HepG2 (cell line): ENCODE measurements at regions not wholly inside any gene's neighbourhood (a gene's known extent, or its start where the extent isn't known, plus 50 kb on each side); places are given as distances from the start of the nearest gene placed in this dataset.

ENCODE experiments used
- ATAC-seq: fragments of 200-7000 bp; cut with Tn5 transposase; 3 replicates; pipeline ENCODE4 v1.9.1; 2020; ENCODE audit warnings: mild to moderate bottlenecking, moderate library complexity
- BruUV-seq: library from RNA; stranded (reverse); fragments of 400-500 nt; replicated peaks from 2 replicates; lab custom pipeline; 2021; lab: Mats Ljungman, UMichigan
- CTCF ChIA-PET: fragments of 300-600 bp; formaldehyde crosslinking; extraction: SDS; loops from one replicate; lab custom pipeline; 2021; ENCODE audit warnings: low total read pairs, inconsistent platforms, low intra/inter-chr PET ratio; lab: Yijun Ruan, JAX
- POLR2A ChIA-PET: fragments of 350-600 bp; sonication (Branson Sonifier 250); formaldehyde crosslinking; loops from one replicate; lab custom pipeline; 2020; ENCODE audit warnings: antibody characterized with exemption, inconsistent platforms; lab: Yijun Ruan, JAX
- DNase-seq: peaks from one replicate; pipeline ENCODE4 v3.0.0-alpha.2; 2015; ENCODE audit warnings: low spot score
- FAIRE-seq: peaks from 3 replicates; lab custom pipeline; 2011; peaks lifted over from hg19 to GRCh38; lab: Jason Lieb, UNC
- H2AFZ ChIP-seq: one replicate; pipeline ENCODE4 v1.6.1; 2011; ENCODE audit warnings: low read length, inconsistent platforms
- H3K27ac ChIP-seq: fragments of 300-600 bp; 3 replicates; pipeline ENCODE4 v1.8.0; 2011; ENCODE audit warnings: mixed run types, mild to moderate bottlenecking, mixed read lengths, low read length, inconsistent platforms; ENCODE audit not compliant: insufficient read depth; ENCODE audit errors: extremely low read length
- H3K27me3 ChIP-seq, 2 experiments: fragments of 200-600 bp in 1 of 2; 2 replicates in 1 of 2; 3 replicates in 1 of 2; pipeline versions ENCODE4 v1.6.0 to v1.8.0; 2011; ENCODE audit warnings: low read length in 2 of 2, mild to moderate bottlenecking in 2 of 2, moderate library complexity in 2 of 2, inconsistent platforms in 1 of 2; ENCODE audit not compliant: insufficient read depth in 2 of 2, control insufficient read depth in 1 of 2
- H3K36me3 ChIP-seq, 2 experiments: fragments of 200-600 bp in 1 of 2; replicated peaks in 1 of 2; 2 replicates in 1 of 2; 3 replicates in 1 of 2; pipeline versions ENCODE4 v1.5.1 to v1.8.0; 2011; ENCODE audit warnings: low read length in 2 of 2, inconsistent platforms in 1 of 2; ENCODE audit not compliant: insufficient read depth in 2 of 2, control insufficient read depth in 1 of 2
- H3K4me1 ChIP-seq: 2 replicates; pipeline ENCODE4 v1.5.1; 2012; ENCODE audit warnings: low read length, inconsistent platforms; ENCODE audit not compliant: insufficient read depth
- H3K4me2 ChIP-seq: 2 replicates; pipeline ENCODE4 v1.6.0; 2011; ENCODE audit warnings: low read depth, low read length, inconsistent platforms
- H3K4me3 ChIP-seq, 3 experiments: fragments of 200-600 bp in 1 of 3; sonication (generic), shearing (Covaris generic) in 1 of 3; replicated peaks in 1 of 3; 2 replicates each; pipeline ENCODE4 v1.5.1; 2011 to 2016; ENCODE audit warnings: low read length in 3 of 3, inconsistent platforms in 2 of 3, low read depth in 2 of 3, mild to moderate bottlenecking in 2 of 3, control low read depth in 1 of 3, mixed read lengths in 1 of 3; ENCODE audit not compliant: insufficient read depth in 1 of 3
- H3K79me2 ChIP-seq: one replicate; pipeline ENCODE4 v1.6.1; 2011; ENCODE audit warnings: low read length, inconsistent platforms; ENCODE audit not compliant: insufficient read depth
- H3K9ac ChIP-seq: 2 replicates; pipeline ENCODE4 v1.6.0; 2011; ENCODE audit warnings: mild to moderate bottlenecking, low read depth, low read length, inconsistent platforms; ENCODE audit not compliant: insufficient read depth
- H3K9me3 ChIP-seq: 2 replicates; pipeline ENCODE4 v1.5.1; 2012; ENCODE audit warnings: mild to moderate bottlenecking, low read length
- H4K20me1 ChIP-seq: 2 replicates; pipeline ENCODE4 v1.6.0; 2011; ENCODE audit warnings: inconsistent platforms, mild to moderate bottlenecking, low read length, moderate library complexity; ENCODE audit not compliant: insufficient read depth
- CREB1 ChIP-seq, 2 experiments: fragments of 450-650 bp in 1 of 2; IDR thresholded peaks; 2 replicates each; pipeline ENCODE4 v1.6.1; 2016 to 2017; ENCODE audit warnings: control low read depth in 1 of 2, mild to moderate bottlenecking in 1 of 2, missing compliant biosample characterization in 1 of 2, missing genetic modification characterization in 1 of 2
- FOXM1 ChIP-seq: sonication (generic); formaldehyde crosslinking; IDR thresholded peaks from 2 replicates; pipeline ENCODE4 v1.5.0; 2020; ENCODE audit warnings: missing genetic modification reagents
- GFI1 ChIP-seq: sonication (generic); formaldehyde crosslinking; IDR thresholded peaks from 2 replicates; pipeline ENCODE4 v1.5.0; 2020; ENCODE audit warnings: missing genetic modification reagents, mild to moderate bottlenecking, borderline replicate concordance
- KAT7 ChIP-seq: IDR thresholded peaks from 2 replicates; pipeline ENCODE4 v1.6.1; 2018; ENCODE audit warnings: borderline replicate concordance, missing compliant biosample characterization
- NFE2L2 ChIP-seq: fragments of 150-350 bp; IDR thresholded peaks from 2 replicates; pipeline ENCODE4 v1.6.1; 2014; ENCODE audit warnings: low read length
- NFYB ChIP-seq: sonication (generic); formaldehyde crosslinking; IDR thresholded peaks from 2 replicates; pipeline ENCODE4 v1.4.0; 2020; ENCODE audit warnings: missing genetic modification reagents
- PAX8 ChIP-seq: sonication (generic); formaldehyde crosslinking; IDR thresholded peaks from 2 replicates; pipeline ENCODE4 v1.8.0; 2022; ENCODE audit warnings: mild to moderate bottlenecking, missing genetic modification reagents, borderline replicate concordance
- RBM22 ChIP-seq: fragments of 200-400 bp; formaldehyde crosslinking; optimal IDR thresholded peaks from 2 replicates; pipeline ENCODE3; 2017; ENCODE audit warnings: mild to moderate bottlenecking, low read length, moderate library complexity
- RXRB ChIP-seq: IDR thresholded peaks from 2 replicates; pipeline ENCODE4 v1.6.1; 2016; ENCODE audit warnings: borderline replicate concordance, missing genetic modification reagents, missing compliant biosample characterization
- SNRNP70 ChIP-seq: fragments of 200-400 bp; formaldehyde crosslinking; IDR thresholded peaks from 2 replicates; pipeline ENCODE4 v1.6.1; 2017; ENCODE audit warnings: mild to moderate bottlenecking, low read depth, low read length, moderate library complexity
- TEF ChIP-seq: sonication (generic); formaldehyde crosslinking; IDR thresholded peaks from 2 replicates; pipeline ENCODE4 v1.5.0; 2020; ENCODE audit warnings: missing genetic modification reagents
- ZBED4 ChIP-seq: sonication (generic); formaldehyde crosslinking; IDR thresholded peaks from 2 replicates; pipeline ENCODE4 v1.4.0; 2020; ENCODE audit warnings: missing genetic modification reagents, borderline replicate concordance
- ZMYM3 ChIP-seq: sonication (generic); formaldehyde crosslinking; IDR thresholded peaks from 2 replicates; pipeline ENCODE4 v1.5.1; 2020; ENCODE audit warnings: mild to moderate bottlenecking, missing genetic modification reagents
- ZNF503 ChIP-seq: sonication (generic); formaldehyde crosslinking; IDR thresholded peaks from 2 replicates; pipeline ENCODE4 v1.4.0; 2020; ENCODE audit warnings: missing genetic modification reagents
- WGBS: methylation state at CpG from one replicate; pipeline ENCODE4 v1.1.6; 2017; ENCODE audit warnings: low lambda C conversion rate; 5-methylcytosine and 5-hydroxymethylcytosine counted together
- in situ Hi-C: cut with HindIII; loops from 2 replicates; pipeline ENCODE4 v1.10.0; 2017; ENCODE audit warnings: low pct_unique_long_range_greater_than_20kb; ENCODE audit not compliant: extremely low pct_ligation_motif_present
- intact Hi-C: fragments of 100-400 bp; cut with micrococcal nuclease; formaldehyde crosslinking; loops from one replicate; pipeline ENCODE4 v1.10.0; 2022; ENCODE audit not compliant: unreplicated experiment
- TF ChIP-seq, protein P1 (sequence below): sonication (generic); formaldehyde crosslinking; conservative IDR thresholded peaks from 2 replicates; pipeline ENCODE4 v1.4.0; 2020; ENCODE audit warnings: mild to moderate bottlenecking, missing genetic modification reagents, moderate library complexity
- TF ChIP-seq, protein P2 (sequence below): sonication (generic); formaldehyde crosslinking; IDR thresholded peaks from 2 replicates; pipeline ENCODE4 v1.4.0; 2020; ENCODE audit warnings: mild to moderate bottlenecking, missing genetic modification reagents

- 5% methylated on average over 1 of the region's 1 CpG for WGBS
- no peak overlapping the region for H3K27ac ChIP-seq
- no peaks in the 10 kb centered on the region for H4K20me1 ChIP-seq
- no peak overlapping the region for H3K4me3 ChIP-seq
- CTCF ChIA-PET = no interaction called here
- no peak for DNase-seq
- BruUV-seq = no TSS peak
- TF ChIP-seq TEF (CRISPR knock-in tag) = no peak
- no peak for TF ChIP-seq PAX8 (CRISPR knock-in tag)
- TF ChIP-seq CREB1 (IDR thresholded peaks at IDR 0.05) = no peak
- TF ChIP-seq CREB1 (CRISPR knock-in tag; IDR thresholded peaks at IDR 0.05) = no peak
- TF ChIP-seq KAT7 = no peak
- TF ChIP-seq RXRB (CRISPR knock-in tag) = no peak
- no peak for TF ChIP-seq NFYB (CRISPR knock-in tag)
- TF ChIP-seq ZNF503 = no peak
- TF ChIP-seq ZMYM3 (CRISPR knock-in tag) = no peak
- no peak for TF ChIP-seq GFI1
- no peak for TF ChIP-seq ZBED4
- TF ChIP-seq, protein P1, sequence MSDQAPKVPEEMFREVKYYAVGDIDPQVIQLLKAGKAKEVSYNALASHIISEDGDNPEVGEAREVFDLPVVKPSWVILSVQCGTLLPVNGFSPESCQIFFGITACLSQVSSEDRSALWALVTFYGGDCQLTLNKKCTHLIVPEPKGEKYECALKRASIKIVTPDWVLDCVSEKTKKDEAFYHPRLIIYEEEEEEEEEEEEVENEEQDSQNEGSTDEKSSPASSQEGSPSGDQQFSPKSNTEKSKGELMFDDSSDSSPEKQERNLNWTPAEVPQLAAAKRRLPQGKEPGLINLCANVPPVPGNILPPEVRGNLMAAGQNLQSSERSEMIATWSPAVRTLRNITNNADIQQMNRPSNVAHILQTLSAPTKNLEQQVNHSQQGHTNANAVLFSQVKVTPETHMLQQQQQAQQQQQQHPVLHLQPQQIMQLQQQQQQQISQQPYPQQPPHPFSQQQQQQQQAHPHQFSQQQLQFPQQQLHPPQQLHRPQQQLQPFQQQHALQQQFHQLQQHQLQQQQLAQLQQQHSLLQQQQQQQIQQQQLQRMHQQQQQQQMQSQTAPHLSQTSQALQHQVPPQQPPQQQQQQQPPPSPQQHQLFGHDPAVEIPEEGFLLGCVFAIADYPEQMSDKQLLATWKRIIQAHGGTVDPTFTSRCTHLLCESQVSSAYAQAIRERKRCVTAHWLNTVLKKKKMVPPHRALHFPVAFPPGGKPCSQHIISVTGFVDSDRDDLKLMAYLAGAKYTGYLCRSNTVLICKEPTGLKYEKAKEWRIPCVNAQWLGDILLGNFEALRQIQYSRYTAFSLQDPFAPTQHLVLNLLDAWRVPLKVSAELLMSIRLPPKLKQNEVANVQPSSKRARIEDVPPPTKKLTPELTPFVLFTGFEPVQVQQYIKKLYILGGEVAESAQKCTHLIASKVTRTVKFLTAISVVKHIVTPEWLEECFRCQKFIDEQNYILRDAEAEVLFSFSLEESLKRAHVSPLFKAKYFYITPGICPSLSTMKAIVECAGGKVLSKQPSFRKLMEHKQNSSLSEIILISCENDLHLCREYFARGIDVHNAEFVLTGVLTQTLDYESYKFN = no peak
- TF ChIP-seq RBM22 = no peak
- TF ChIP-seq FOXM1 (CRISPR knock-in tag) = no peak
- TF ChIP-seq NFE2L2 = no peak
- no peak for TF ChIP-seq SNRNP70
- TF ChIP-seq, protein P2, sequence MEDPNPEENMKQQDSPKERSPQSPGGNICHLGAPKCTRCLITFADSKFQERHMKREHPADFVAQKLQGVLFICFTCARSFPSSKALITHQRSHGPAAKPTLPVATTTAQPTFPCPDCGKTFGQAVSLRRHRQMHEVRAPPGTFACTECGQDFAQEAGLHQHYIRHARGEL (CRISPR knock-in tag) = no peak
- TF ChIP-seq, all 625 proteins: peak for 0
- FAIRE-seq (no peak), ATAC-seq (no peak)
- Histone ChIP-seq H3K36me3 (no peaks in the 10 kb centered on the region), H3K9ac (no peak overlapping the region), H2AFZ (no peak overlapping the region), H3K79me2 (no peaks in the 10 kb centered on the region), H3K9me3 (no peaks in the 10 kb centered on the region), H3K4me2 (no peak overlapping the region), H3K27me3 (no peaks in the 10 kb centered on the region), H3K4me1 (no peaks in the 10 kb centered on the region)
- in situ Hi-C loops = no loop called here
- POLR2A ChIA-PET = no interaction called here
- intact Hi-C loops = no loop called here
These were observed 574.4 kb upstream of the SUCLG2 start for GRCh38 chr3:68228856-68229255.
